PC-9 (cell line): ENCODE measurements at regions not wholly inside any gene's neighbourhood (a gene's known extent, or its start where the extent isn't known, plus 50 kb on each side); places are given as distances from the start of the nearest gene placed in this dataset.

Source experiments
- BruUV-seq: library from RNA; stranded (reverse); fragments of 400-500 nt; replicated peaks from 2 replicates; lab custom pipeline; 2021; lab: Mats Ljungman, UMichigan
- CTCF ChIA-PET: fragments of 300-600 bp; sonication (Branson Sonifier 250); formaldehyde crosslinking; loops from one replicate; lab custom pipeline; 2022; ENCODE audit warnings: antibody characterized with exemption; lab: Charles Lee
- POLR2A ChIA-PET: fragments of 300-600 bp; sonication (Branson Sonifier 250); formaldehyde crosslinking; loops from one replicate; lab custom pipeline; 2022; ENCODE audit warnings: antibody characterized with exemption; ENCODE audit not compliant: unreplicated experiment; lab: Charles Lee
- DNase-seq, 2 experiments: peaks; one replicate each; pipeline versions ENCODE4 v3.0.0 to v3.0.0-alpha.2; 2015 to 2022; ENCODE audit warnings: mixed read lengths in 1 of 2
- H2AFZ ChIP-seq: fragments of 200-600 bp; sonication (generic); 2 replicates; pipeline ENCODE4 v1.8.1; 2017; ENCODE audit warnings: antibody characterized with exemption
- H3F3A ChIP-seq: fragments of 200-600 bp; sonication (generic); 2 replicates; pipeline ENCODE4 v1.8.1; 2017; ENCODE audit warnings: antibody characterized with exemption, mild to moderate bottlenecking, low read depth; ENCODE audit not compliant: insufficient read depth
- H3K27ac ChIP-seq: fragments of 200-600 bp; sonication (generic); 2 replicates; pipeline ENCODE4 v1.6.1; 2016; ENCODE audit warnings: mixed run types
- H3K27me3 ChIP-seq: fragments of 200-600 bp; sonication (generic); 2 replicates; pipeline ENCODE4 v1.6.1; 2016; ENCODE audit warnings: low read depth, mixed run types; ENCODE audit not compliant: insufficient read depth
- H3K36me3 ChIP-seq: fragments of 200-600 bp; sonication (generic); 2 replicates; pipeline ENCODE4 v1.6.1; 2016; ENCODE audit warnings: low read depth, mixed run types
- H3K4me1 ChIP-seq: fragments of 200-600 bp; sonication (generic); replicated peaks from 2 replicates; pipeline ENCODE4 v1.6.1; 2016; ENCODE audit warnings: mixed run types; ENCODE audit not compliant: insufficient read depth
- H3K4me2 ChIP-seq: fragments of 200-600 bp; sonication (generic); 2 replicates; pipeline ENCODE4 v1.6.1; 2017; ENCODE audit warnings: mixed run types
- H3K4me3 ChIP-seq: fragments of 200-600 bp; sonication (generic); 2 replicates; pipeline ENCODE4 v1.6.1; 2016; ENCODE audit warnings: mixed run types
- H3K79me2 ChIP-seq: fragments of 200-600 bp; sonication (generic); 2 replicates; pipeline ENCODE4 v1.6.1; 2017; ENCODE audit warnings: low read depth, mixed run types
- H3K9me2 ChIP-seq: fragments of 200-600 bp; sonication (generic); 2 replicates; pipeline ENCODE4 v1.8.1; 2017; ENCODE audit warnings: mild to moderate bottlenecking; ENCODE audit not compliant: insufficient read depth
- H3K9me3 ChIP-seq: fragments of 200-600 bp; sonication (generic); 2 replicates; pipeline ENCODE4 v1.8.1; 2016; ENCODE audit warnings: low read depth; ENCODE audit not compliant: insufficient read depth
- H4K20me1 ChIP-seq: fragments of 200-600 bp; sonication (generic); 2 replicates; pipeline ENCODE4 v1.8.1; 2017; ENCODE audit not compliant: insufficient read depth
- EZH2 ChIP-seq: fragments of 200-600 bp; sonication (generic); IDR thresholded peaks from 2 replicates; pipeline ENCODE4 v1.8.0; 2017; ENCODE audit warnings: antibody characterized with exemption, low read depth
- intact Hi-C: fragments of 100-400 bp; cut with micrococcal nuclease; formaldehyde crosslinking; loops from one replicate; pipeline ENCODE4 v1.10.0; 2022; ENCODE audit not compliant: unreplicated experiment
- TF ChIP-seq, protein P1 (sequence below): fragments of 200-600 bp; sonication (generic); conservative IDR thresholded peaks from 2 replicates; pipeline ENCODE4 v1.6.1; 2017; ENCODE audit warnings: mixed run types, antibody characterized with exemption, mild to moderate bottlenecking, moderate library complexity

DNA sequence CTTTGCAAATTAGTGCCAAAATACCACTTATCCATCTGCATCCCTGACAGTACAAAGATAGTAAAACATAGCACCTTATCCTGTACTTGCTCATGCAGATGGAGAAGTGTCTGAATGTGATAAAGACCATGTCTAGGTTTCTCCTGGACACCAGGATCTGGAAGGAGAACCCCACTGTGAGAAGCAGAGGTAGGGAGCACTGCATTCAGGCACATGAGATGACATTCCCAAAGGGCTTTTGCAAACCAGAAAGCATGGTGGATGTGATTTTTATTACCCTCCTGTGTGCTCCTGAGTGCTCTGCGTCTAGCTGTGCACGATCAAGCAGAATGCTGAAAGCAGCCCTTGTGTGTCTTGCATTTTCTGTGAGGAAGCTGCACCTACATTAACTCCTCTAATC, 857.6 kb upstream of the ID2 start:
- TF ChIP-seq EZH2, result no peak
- TF ChIP-seq, protein P1, sequence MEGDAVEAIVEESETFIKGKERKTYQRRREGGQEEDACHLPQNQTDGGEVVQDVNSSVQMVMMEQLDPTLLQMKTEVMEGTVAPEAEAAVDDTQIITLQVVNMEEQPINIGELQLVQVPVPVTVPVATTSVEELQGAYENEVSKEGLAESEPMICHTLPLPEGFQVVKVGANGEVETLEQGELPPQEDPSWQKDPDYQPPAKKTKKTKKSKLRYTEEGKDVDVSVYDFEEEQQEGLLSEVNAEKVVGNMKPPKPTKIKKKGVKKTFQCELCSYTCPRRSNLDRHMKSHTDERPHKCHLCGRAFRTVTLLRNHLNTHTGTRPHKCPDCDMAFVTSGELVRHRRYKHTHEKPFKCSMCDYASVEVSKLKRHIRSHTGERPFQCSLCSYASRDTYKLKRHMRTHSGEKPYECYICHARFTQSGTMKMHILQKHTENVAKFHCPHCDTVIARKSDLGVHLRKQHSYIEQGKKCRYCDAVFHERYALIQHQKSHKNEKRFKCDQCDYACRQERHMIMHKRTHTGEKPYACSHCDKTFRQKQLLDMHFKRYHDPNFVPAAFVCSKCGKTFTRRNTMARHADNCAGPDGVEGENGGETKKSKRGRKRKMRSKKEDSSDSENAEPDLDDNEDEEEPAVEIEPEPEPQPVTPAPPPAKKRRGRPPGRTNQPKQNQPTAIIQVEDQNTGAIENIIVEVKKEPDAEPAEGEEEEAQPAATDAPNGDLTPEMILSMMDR, result no peak
- no TSS peak for BruUV-seq
- Histone ChIP-seq H3K79me2 (no peaks in the 10 kb centered on the region), H3K27me3 (no peaks in the 10 kb centered on the region), H3K9me3 (no peaks in the 10 kb centered on the region), H3K4me3 (no peak overlapping the region), H3F3A (no peaks in the 10 kb centered on the region), H3K36me3 (no peaks in the 10 kb centered on the region), H3K9me2 (no peaks in the 10 kb centered on the region; the same call in 1 of the 2 replicates), H3K4me2 (no peak overlapping the region), H2AFZ (no peak overlapping the region), H4K20me1 (no peaks in the 10 kb centered on the region), H3K4me1 (no peaks in the 10 kb centered on the region), H3K27ac (no peak overlapping the region)
- DNase-seq, result no peak
- ChIA-PET CTCF (no interaction called here), POLR2A (no interaction called here)
- intact Hi-C loops, result no loop called here

DNA sequence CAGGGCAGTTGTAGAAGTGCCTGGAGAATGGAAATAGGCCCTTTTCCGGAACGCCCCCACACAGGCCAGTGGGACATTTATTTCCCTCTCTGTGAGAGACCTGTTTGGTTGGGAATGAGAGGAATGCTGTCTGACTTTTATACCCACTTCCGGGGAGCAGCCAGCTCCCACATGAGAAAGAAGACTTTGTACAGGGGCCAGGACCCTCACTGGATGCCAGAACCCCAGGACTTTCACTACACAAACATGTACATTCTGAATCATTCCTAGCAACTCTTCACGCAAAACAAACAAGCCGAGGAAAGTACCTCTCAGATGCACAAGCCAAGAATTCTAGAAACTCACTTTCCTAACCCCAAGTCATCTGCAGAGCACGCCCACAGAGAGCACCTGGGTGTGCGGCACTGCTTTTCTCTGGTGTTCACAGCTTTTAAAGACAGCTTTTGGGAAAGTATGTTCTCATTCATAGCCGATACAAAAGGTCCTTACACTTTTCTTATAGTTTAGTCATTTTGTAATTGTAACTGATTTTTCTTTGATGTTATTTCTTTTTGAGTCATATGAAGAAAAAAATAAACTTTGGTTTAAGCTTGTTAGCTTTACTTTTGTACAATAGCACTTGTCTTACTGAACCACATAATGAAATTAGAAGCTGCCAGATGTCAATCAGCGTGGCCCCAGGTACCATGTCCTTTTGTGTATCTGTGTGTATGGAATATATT, 856.1 kb upstream of the ID2 start:
- Histone ChIP-seq H4K20me1 (no peaks in the 10 kb centered on the region), H3F3A (no peaks in the 10 kb centered on the region), H3K4me2 (no peak overlapping the region), H3K9me3 (no peaks in the 10 kb centered on the region), H3K9me2 (no peaks in the 10 kb centered on the region; the same call in 1 of the 2 replicates), H3K36me3 (no peaks in the 10 kb centered on the region), H3K27me3 (no peaks in the 10 kb centered on the region), H3K79me2 (no peaks in the 10 kb centered on the region), H2AFZ (no peak overlapping the region), H3K27ac (no peak overlapping the region), H3K4me3 (no peak overlapping the region), H3K4me1 (no peaks in the 10 kb centered on the region)
- TF ChIP-seq, protein P1, result no peak
- TF ChIP-seq EZH2, result no peak
- no TSS peak for BruUV-seq
- CTCF ChIA-PET, result no interaction called here
- no peak for DNase-seq
- POLR2A ChIA-PET, result no interaction called here
- intact Hi-C loops, result no loop called here

DNA sequence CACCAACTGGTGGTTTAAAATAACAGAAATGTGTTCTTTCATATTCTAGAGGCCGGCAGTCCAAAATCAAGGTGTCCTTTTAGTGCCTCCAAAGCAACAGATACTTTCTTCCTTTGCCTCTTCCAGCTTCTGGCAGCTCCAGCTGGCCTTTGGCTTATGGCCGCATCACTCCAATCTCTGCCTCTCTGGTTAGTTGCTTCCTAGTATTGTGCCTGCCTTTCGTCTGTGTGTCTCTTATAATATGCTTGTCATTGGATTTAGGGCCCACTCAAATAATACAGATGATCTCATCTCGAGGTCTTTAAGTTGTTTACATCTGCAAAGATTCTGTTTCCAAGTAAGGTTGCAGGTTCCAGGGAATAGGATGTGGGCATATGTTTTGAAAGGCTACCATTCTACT, 855.2 kb upstream of the ID2 start:
- ChIA-PET POLR2A (no interaction called here), CTCF (no interaction called here)
- intact Hi-C loops, result no loop called here
- Histone ChIP-seq H3K4me2 (no peak overlapping the region), H4K20me1 (no peaks in the 10 kb centered on the region), H3K79me2 (no peaks in the 10 kb centered on the region), H3F3A (no peaks in the 10 kb centered on the region), H2AFZ (no peak overlapping the region), H3K36me3 (no peaks in the 10 kb centered on the region), H3K9me2 (no peaks in the 10 kb centered on the region; the same call in 1 of the 2 replicates), H3K27ac (no peak overlapping the region), H3K4me3 (no peak overlapping the region), H3K4me1 (no peaks in the 10 kb centered on the region), H3K27me3 (no peaks in the 10 kb centered on the region), H3K9me3 (no peaks in the 10 kb centered on the region)
- no TSS peak for BruUV-seq
- no peak for DNase-seq
- TF ChIP-seq, protein P1, result no peak
- TF ChIP-seq EZH2, result no peak
